Liver (tissue), 8 donors: ENCODE measurements at regions not wholly inside any gene's neighbourhood (a gene's known extent, or its start where the extent isn't known, plus 50 kb on each side); places are given as distances from the start of the nearest gene placed in this dataset.

Experiments used
- DNase-seq: peaks from one replicate; pipeline ENCODE4 v3.0.0-alpha.2; 2017; ENCODE audit warnings: low spot score
- H3K27ac ChIP-seq, 2 donors: one replicate each; pipeline ENCODE4 v1.7.0; 2013; ENCODE audit warnings: inconsistent platforms in 2 of 2, low read length in 2 of 2, control low read depth in 1 of 2, low read depth in 1 of 2, mild to moderate bottlenecking in 1 of 2
- H3K27me3 ChIP-seq, 4 donors: one replicate each; pipeline versions ENCODE4 v1.6.1 to v1.7.0; 2013; ENCODE audit warnings: low read length in 3 of 4, inconsistent platforms in 1 of 4, mild to moderate bottlenecking in 1 of 4, moderate library complexity in 1 of 4; ENCODE audit not compliant: control insufficient read depth in 4 of 4, insufficient read depth in 4 of 4
- H3K36me3 ChIP-seq, 4 donors: one replicate each; pipeline versions ENCODE4 v1.6.1 to v1.7.0; 2013; ENCODE audit warnings: low read length in 3 of 4, mild to moderate bottlenecking in 3 of 4, low read depth in 1 of 4, moderate library complexity in 1 of 4; ENCODE audit not compliant: control insufficient read depth in 4 of 4, insufficient read depth in 3 of 4
- H3K4me1 ChIP-seq, 4 donors: one replicate each; pipeline versions ENCODE4 v1.6.1 to v1.7.0; 2013; ENCODE audit warnings: low read length in 3 of 4, mild to moderate bottlenecking in 3 of 4, moderate library complexity in 1 of 4; ENCODE audit not compliant: control insufficient read depth in 4 of 4, insufficient read depth in 4 of 4
- H3K4me3 ChIP-seq, 3 donors: one replicate each; pipeline versions ENCODE4 v1.6.1 to v1.7.0; 2013; ENCODE audit warnings: low read length in 3 of 3, control low read depth in 1 of 3, low read depth in 1 of 3, mild to moderate bottlenecking in 1 of 3
- H3K9ac ChIP-seq, 2 donors: one replicate each; pipeline ENCODE4 v1.7.0; 2013; ENCODE audit warnings: low read length in 2 of 2, mild to moderate bottlenecking in 2 of 2, moderate library complexity in 2 of 2, control low read depth in 1 of 2, low read depth in 1 of 2
- H3K9me3 ChIP-seq, 4 donors: one replicate each; pipeline versions ENCODE4 v1.6.1 to v1.7.0; 2013; ENCODE audit warnings: low read length in 3 of 4; ENCODE audit not compliant: control insufficient read depth in 4 of 4
- FOXA2 ChIP-seq: IDR thresholded peaks from 2 replicates; pipeline ENCODE4 v1.6.1; 2016; ENCODE audit warnings: antibody characterized with exemption
- GABPA ChIP-seq, 2 donors: IDR thresholded peaks in 1 of 2; conservative IDR thresholded peaks in 1 of 2; 2 replicates each; pipeline ENCODE4 v1.6.1; 2016; ENCODE audit warnings: antibody characterized with exemption in 2 of 2, mild to moderate bottlenecking in 1 of 2, moderate library complexity in 1 of 2
- HNF4A ChIP-seq, 2 donors: conservative IDR thresholded peaks; 2 replicates each; pipeline ENCODE4 v1.6.1; 2016; ENCODE audit warnings: antibody characterized with exemption in 2 of 2, mild to moderate bottlenecking in 2 of 2
- HNF4G ChIP-seq: IDR thresholded peaks from 2 replicates; pipeline ENCODE4 v1.6.1; 2016; ENCODE audit warnings: antibody characterized with exemption
- JUND ChIP-seq, 2 donors: IDR thresholded peaks; 2 replicates each; pipeline ENCODE4 v1.6.1; 2016; ENCODE audit warnings: antibody characterized with exemption in 2 of 2
- MAX ChIP-seq: IDR thresholded peaks from 2 replicates; pipeline ENCODE4 v1.6.1; 2016; ENCODE audit warnings: antibody characterized with exemption
- RAD21 ChIP-seq, 2 donors: IDR thresholded peaks; 2 replicates each; pipeline ENCODE4 v1.6.1; 2016; ENCODE audit warnings: antibody characterized with exemption in 2 of 2, mild to moderate bottlenecking in 2 of 2
- REST ChIP-seq: IDR thresholded peaks from 2 replicates; pipeline ENCODE4 v1.6.1; 2016; ENCODE audit warnings: antibody characterized with exemption, mild to moderate bottlenecking
- RXRA ChIP-seq, 2 donors: IDR thresholded peaks; 2 replicates each; pipeline ENCODE4 v1.6.1; 2017 to 2018; ENCODE audit warnings: antibody characterized with exemption in 2 of 2, mild to moderate bottlenecking in 1 of 2
- TAF1 ChIP-seq: conservative IDR thresholded peaks from 2 replicates; pipeline ENCODE4 v1.6.1; 2016; ENCODE audit warnings: antibody characterized with exemption, mild to moderate bottlenecking
- YY1 ChIP-seq: IDR thresholded peaks from 2 replicates; pipeline ENCODE4 v1.6.1; 2016; ENCODE audit warnings: antibody characterized with exemption, mild to moderate bottlenecking
- WGBS: extraction: QIAGEN DNeasy Blood & Tissue Kit; methylation state at CpG from one replicate; pipeline ENCODE4 v1.1.7; 2013; 5-methylcytosine and 5-hydroxymethylcytosine counted together
- TF ChIP-seq, protein P1 (sequence below): fragments of 150-350 bp; IDR thresholded peaks from 2 replicates; pipeline ENCODE4 v1.5.1; 2017; ENCODE audit warnings: improper control_type of control experiment, low read depth, low read length; ENCODE audit not compliant: missing input control
- TF ChIP-seq, protein P2 (sequence below): IDR thresholded peaks from 2 replicates; pipeline ENCODE4 v1.6.1; 2016; ENCODE audit warnings: antibody characterized with exemption
- donor health status: healthy.
- donor health status: healthy.
- donor health status: healthy.
- donor health status: healthy.
- donor health status: healthy.

- TF ChIP-seq, protein P1, sequence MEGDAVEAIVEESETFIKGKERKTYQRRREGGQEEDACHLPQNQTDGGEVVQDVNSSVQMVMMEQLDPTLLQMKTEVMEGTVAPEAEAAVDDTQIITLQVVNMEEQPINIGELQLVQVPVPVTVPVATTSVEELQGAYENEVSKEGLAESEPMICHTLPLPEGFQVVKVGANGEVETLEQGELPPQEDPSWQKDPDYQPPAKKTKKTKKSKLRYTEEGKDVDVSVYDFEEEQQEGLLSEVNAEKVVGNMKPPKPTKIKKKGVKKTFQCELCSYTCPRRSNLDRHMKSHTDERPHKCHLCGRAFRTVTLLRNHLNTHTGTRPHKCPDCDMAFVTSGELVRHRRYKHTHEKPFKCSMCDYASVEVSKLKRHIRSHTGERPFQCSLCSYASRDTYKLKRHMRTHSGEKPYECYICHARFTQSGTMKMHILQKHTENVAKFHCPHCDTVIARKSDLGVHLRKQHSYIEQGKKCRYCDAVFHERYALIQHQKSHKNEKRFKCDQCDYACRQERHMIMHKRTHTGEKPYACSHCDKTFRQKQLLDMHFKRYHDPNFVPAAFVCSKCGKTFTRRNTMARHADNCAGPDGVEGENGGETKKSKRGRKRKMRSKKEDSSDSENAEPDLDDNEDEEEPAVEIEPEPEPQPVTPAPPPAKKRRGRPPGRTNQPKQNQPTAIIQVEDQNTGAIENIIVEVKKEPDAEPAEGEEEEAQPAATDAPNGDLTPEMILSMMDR: no peak
- no peak for TF ChIP-seq RXRA (IDR thresholded peaks at IDR 0.05)
- TF ChIP-seq, protein P2, sequence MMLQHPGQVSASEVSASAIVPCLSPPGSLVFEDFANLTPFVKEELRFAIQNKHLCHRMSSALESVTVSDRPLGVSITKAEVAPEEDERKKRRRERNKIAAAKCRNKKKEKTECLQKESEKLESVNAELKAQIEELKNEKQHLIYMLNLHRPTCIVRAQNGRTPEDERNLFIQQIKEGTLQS: no peak
- no peak for TF ChIP-seq FOXA2
Measured at GRCh38 chr16:65661558-65661957, 539.7 kb upstream of the CDH11 start (continued).

GRCh38 chr16:65660390-65660789 is 538.5 kb upstream of the CDH11 start:
- Histone ChIP-seq H3K9me3 (no peaks in the 10 kb centered on the region), H3K27me3 (no peaks in the 10 kb centered on the region), H3K4me3 (no peak overlapping the region), H3K27ac (no peak overlapping the region), H3K4me1 (no peaks in the 10 kb centered on the region), H3K9ac (no peak overlapping the region), H3K36me3 (no peaks in the 10 kb centered on the region)
- no peak for DNase-seq
- no peak for TF ChIP-seq RAD21 (IDR thresholded peaks at IDR 0.05)
- TF ChIP-seq, protein P2: no peak
- no peak for TF ChIP-seq JUND (IDR thresholded peaks at IDR 0.05)
- TF ChIP-seq GABPA (IDR thresholded peaks at IDR 0.05 in 1 of 2, conservative IDR thresholded peaks at IDR 0.05 in 1 of 2): no peak
- TF ChIP-seq YY1: no peak
- TF ChIP-seq REST: no peak
- no peak for TF ChIP-seq HNF4A (conservative IDR thresholded peaks at IDR 0.05)
- TF ChIP-seq TAF1: no peak
- TF ChIP-seq, protein P1: no peak
- TF ChIP-seq MAX: no peak
- TF ChIP-seq HNF4G: no peak
- WGBS: 80% methylated on average over 5 of the region's 5 CpGs
